ENCODE measurements at regions not wholly inside any gene's neighbourhood (a gene's known extent, or its start where the extent isn't known, plus 50 kb on each side); places are given as distances from the start of the nearest gene placed in this dataset.

DNA sequence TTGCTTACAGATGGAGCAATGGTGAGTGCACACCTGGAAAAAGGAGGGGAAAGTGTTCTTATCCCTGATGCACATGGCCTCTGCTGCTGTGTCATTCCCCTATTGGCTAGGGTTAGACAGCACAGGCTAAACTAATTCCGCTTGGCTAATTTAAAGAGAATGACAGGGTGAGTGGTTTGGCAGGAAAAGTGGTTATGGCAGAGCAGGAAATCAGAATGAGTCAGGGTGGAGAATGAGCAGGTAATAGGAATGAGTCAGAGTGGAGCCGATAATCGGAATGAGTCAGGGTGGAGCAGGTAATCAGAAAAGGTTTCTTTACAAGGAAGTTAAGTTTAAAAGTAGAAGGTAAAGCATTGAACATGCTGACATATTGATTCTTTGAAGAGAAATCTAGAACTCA is 355.5 kb upstream of the HTR1E start:
- no peak for DNase-seq (ENCODE audit: low read depth)
- H3K4me3 ChIP-seq (ENCODE audit: low read depth, low read length): no peak overlapping the region
- no peak for TF ChIP-seq CTCF (conservative IDR thresholded peaks at IDR 0.05; ENCODE audit: low read depth, low read length)

DNA sequence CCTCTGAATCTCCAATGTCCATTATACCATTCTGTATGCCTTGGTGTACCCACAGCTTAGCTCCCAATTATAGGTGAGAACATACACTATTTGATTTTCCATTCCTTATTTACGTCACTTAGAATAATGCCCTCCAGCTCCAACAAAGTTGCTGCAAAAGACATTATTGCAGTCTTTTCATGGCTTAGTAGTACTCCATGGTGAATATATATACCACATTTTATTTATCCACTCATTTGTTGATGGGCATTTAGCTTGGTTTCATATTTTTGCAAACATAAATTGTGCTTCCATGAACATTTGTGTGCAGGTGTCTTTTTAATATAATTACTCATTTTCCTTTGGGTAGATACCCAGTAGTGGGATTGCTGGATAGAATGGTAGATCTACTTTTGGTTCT is 374.1 kb upstream of the HTR1E start:
- DNase-seq (ENCODE audit: low read depth): no peak
- H3K4me3 ChIP-seq (ENCODE audit: low read depth, low read length): no peak overlapping the region
- no peak for TF ChIP-seq CTCF (conservative IDR thresholded peaks at IDR 0.05; ENCODE audit: low read depth, low read length)

GRCh38 chr6:86558318-86558717 is 379.0 kb upstream of the HTR1E start:
- no peak for TF ChIP-seq CTCF (conservative IDR thresholded peaks at IDR 0.05; ENCODE audit: low read depth, low read length)
- H3K4me3 ChIP-seq (ENCODE audit: low read depth, low read length): no peak overlapping the region
- no peak for DNase-seq (ENCODE audit: low read depth)

DNA sequence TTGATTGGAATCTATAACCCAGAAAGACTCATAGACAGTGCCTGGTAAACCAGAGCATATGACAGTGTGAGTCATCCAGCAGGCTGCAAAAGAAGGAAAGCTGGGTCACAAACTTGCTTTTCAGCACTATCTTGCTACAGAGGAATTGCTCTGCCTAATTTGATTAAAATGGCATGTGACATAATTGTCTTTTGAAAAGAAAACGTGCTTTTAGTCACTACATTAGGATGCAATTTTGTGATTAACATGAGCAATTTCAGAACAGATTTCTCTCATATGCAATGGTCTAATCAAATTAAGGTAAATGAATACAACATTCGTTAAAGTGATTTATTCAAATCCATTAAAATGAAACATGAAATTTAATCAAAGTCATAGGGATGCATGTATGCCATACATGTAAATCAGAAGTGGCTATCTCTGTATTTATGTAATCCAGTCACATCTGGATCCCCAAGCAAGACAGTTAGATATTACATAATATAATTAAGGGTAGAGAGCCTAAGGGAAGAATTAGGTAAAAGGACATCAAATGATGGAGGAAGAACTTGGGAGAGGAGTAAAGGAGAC is 400.0 kb upstream of the HTR1E start:
- no peak for DNase-seq (ENCODE audit: low read depth)
- no peak for TF ChIP-seq CTCF (conservative IDR thresholded peaks at IDR 0.05; ENCODE audit: low read depth, low read length)
- H3K4me3 ChIP-seq (ENCODE audit: low read depth, low read length): no peak overlapping the region

- TF ChIP-seq CTCF (conservative IDR thresholded peaks at IDR 0.05; ENCODE audit: low read depth, low read length): no peak
- H3K4me3 ChIP-seq (ENCODE audit: low read depth, low read length): no peak overlapping the region
- DNase-seq (ENCODE audit: low read depth): no peak
Observed at GRCh38 chr6:86536121-86536520, 401.2 kb upstream of the HTR1E start.

GRCh38 chr6:86535100-86535499 is 402.2 kb upstream of the HTR1E start:
- H3K4me3 ChIP-seq (ENCODE audit: low read depth, low read length): no peak overlapping the region
- no peak for TF ChIP-seq CTCF (conservative IDR thresholded peaks at IDR 0.05; ENCODE audit: low read depth, low read length)
- no peak for DNase-seq (ENCODE audit: low read depth)

- DNase-seq (ENCODE audit: low read depth): no peak
- no peak overlapping the region for H3K4me3 ChIP-seq (ENCODE audit: low read depth, low read length)
- TF ChIP-seq CTCF (conservative IDR thresholded peaks at IDR 0.05; ENCODE audit: low read depth, low read length): no peak
Observed at GRCh38 chr6:86529635-86530034, 407.7 kb upstream of the HTR1E start.

Measured in choroid plexus epithelial cell (primary cell).